Brain microvascular endothelial cell (primary cell): ENCODE measurements at regions not wholly inside any gene's neighbourhood (a gene's known extent, or its start where the extent isn't known, plus 50 kb on each side); places are given as distances from the start of the nearest gene placed in this dataset.

Source experiments
- DNase-seq: peaks from one replicate; pipeline ENCODE4 v3.0.0-alpha.2; 2020
- H3K27ac ChIP-seq: fragments of 250-450 bp; sonication (Bioruptor Pico); 2 replicates; pipeline ENCODE4 v1.5.1; 2020; ENCODE audit warnings: mild to moderate bottlenecking, moderate library complexity
- H3K27me3 ChIP-seq: fragments of 250-450 bp; sonication (Bioruptor Pico); replicated peaks from 2 replicates; pipeline ENCODE4 v1.5.1; 2020; ENCODE audit warnings: mild to moderate bottlenecking
- H3K36me3 ChIP-seq: fragments of 250-450 bp; sonication (Bioruptor Pico); replicated peaks from 2 replicates; pipeline ENCODE4 v1.5.1; 2020; ENCODE audit warnings: mild to moderate bottlenecking
- H3K4me3 ChIP-seq: 2 replicates; pipeline ENCODE4 v1.5.1; 2011; ENCODE audit warnings: low read depth, mild to moderate bottlenecking, control low read depth, low read length, moderate library complexity
- CTCF ChIP-seq: IDR thresholded peaks from 2 replicates; pipeline ENCODE4 v1.5.1; 2011; ENCODE audit warnings: low read depth, mild to moderate bottlenecking, moderate library complexity, low read length, control low read depth, inconsistent platforms; ENCODE audit errors: missing control alignments
- in situ Hi-C: cut with HindIII; loops from 2 replicates; pipeline ENCODE4 v1.10.0; 2017; ENCODE audit warnings: low sequenced_read_pairs, low pct_ligation_motif_present

DNA sequence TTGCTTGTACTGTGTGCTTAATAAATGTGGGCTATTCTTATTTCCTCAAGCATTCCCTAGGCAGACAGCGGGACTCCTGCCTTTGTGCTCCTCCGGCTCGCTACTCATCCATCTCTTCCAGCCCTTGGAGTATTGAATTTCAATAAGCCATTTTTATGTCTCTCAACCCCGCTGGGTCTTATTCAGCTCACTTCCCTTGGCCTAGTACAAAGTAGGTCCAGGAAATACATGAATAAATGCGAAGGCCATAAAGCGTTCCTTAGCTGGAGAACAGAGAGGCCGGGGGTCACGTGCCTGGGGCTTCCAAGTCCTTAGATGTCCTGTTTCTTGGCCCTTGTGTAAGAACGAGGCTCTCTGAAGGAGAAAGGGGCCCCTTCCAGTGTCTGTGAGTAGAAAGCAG is 236.7 kb upstream of the ASIC2 start:
- Histone ChIP-seq H3K27me3 (no peaks in the 10 kb centered on the region), H3K27ac (no peak overlapping the region), H3K36me3 (no peaks in the 10 kb centered on the region), H3K4me3 (no peak overlapping the region)
- DNase-seq, result no peak
- in situ Hi-C loops, result no loop called here
- no peak for TF ChIP-seq CTCF

DNA sequence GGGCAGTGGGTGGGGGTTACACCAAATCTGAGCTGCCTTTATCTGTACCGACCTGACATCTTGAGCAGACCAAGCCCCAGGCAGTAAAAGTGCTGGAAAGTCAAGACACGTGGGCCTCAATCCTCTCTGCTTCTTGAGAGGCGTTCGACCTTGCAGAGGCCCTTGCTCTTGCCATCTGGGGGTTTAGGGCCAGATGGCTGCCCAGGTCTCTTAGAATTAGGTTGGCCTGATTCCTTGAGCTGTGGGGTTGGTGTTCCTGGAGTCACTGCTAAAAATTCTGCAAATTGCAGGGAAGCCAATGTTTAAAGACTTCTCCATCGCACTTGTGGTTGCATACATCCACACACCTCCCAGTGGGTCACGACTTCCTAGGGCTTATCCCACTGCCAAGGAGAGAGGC is 238.2 kb upstream of the ASIC2 start:
- no peak for DNase-seq
- TF ChIP-seq CTCF, result no peak
- Histone ChIP-seq H3K27ac (no peak overlapping the region), H3K4me3 (no peak overlapping the region), H3K27me3 (no peaks in the 10 kb centered on the region), H3K36me3 (no peaks in the 10 kb centered on the region)
- in situ Hi-C loops, result no loop called here

- in situ Hi-C loops, result no loop called here
- no peak overlapping the region for H3K4me3 ChIP-seq
- no peak overlapping the region for H3K27ac ChIP-seq
These were observed 241.0 kb upstream of the ASIC2 start for GRCh38 chr17:33534087-33534486.

DNA sequence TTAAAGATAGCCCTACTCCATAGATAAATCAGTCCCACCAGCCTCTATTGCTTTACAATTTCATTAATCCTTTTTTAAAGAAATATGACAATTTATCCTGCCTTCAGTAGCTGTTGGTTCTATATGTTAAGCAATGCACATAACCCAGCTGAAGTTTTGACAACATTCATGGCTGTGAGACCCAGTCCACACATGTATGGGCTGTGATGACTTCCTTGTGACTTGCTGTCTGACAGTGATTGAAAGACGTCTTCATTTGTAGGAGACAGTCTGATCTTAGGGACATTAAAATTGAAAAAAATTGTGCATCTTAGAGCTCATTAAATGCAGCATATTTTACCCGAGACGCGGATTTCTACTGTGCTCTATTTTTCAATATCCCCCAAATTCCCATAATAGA is 252.0 kb upstream of the ASIC2 start:
- Histone ChIP-seq H3K36me3 (no peaks in the 10 kb centered on the region), H3K27ac (no peak overlapping the region), H3K27me3 (no peaks in the 10 kb centered on the region), H3K4me3 (no peak overlapping the region)
- TF ChIP-seq CTCF, result no peak
- DNase-seq, result no peak
- in situ Hi-C loops, result no loop called here

More at GRCh38 chr17:33534087-33534486, 241.0 kb upstream of the ASIC2 start:
- H3K36me3 ChIP-seq, result no peaks in the 10 kb centered on the region
- H3K27me3 ChIP-seq, result no peaks in the 10 kb centered on the region
- no peak for DNase-seq
- no peak for TF ChIP-seq CTCF

DNA sequence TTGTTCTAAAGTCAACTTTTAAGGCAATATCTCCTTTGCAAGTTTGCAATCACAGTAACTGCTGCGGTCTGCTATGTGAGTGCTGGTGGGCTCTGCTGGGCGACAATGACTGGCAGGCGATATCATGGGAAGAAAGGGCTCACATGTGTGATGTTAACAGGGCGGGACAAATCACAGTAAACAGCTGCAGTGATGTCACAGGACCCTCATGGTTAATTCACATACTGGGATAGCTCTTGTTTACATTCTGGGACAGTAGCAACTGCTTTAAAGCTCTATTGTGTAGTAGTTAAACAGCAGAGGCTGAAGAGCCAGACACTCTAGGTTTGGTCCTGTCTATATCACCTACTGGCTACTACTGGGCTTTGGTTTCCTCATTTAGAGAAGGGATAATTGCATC is 257.2 kb upstream of the ASIC2 start:
- no peak overlapping the region for H3K27ac ChIP-seq
- H3K27me3 ChIP-seq, result no peaks in the 10 kb centered on the region
- TF ChIP-seq CTCF, result no peak
- in situ Hi-C loops, result no loop called here
- no peak overlapping the region for H3K4me3 ChIP-seq
- DNase-seq, result no peak
- no peaks in the 10 kb centered on the region for H3K36me3 ChIP-seq

DNA sequence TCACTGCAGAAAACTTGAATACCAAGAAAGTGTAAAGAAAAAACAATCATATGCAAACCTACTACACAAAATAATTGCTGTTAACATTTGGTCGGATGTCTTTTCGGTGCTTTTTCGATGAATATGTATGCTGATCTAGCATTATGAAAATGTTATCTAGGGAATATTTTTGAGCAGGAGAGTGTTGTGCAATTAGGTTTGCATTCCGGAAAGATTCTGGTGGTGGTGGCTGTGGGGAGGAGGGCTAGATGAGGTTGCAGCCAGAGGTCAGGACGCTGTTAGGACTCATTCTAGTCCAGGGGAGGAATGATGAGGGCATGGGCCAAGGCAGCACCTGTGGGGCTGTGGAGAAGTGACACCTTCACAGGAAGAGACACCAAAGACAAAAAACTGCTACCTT is 258.0 kb upstream of the ASIC2 start:
- in situ Hi-C loops, result no loop called here
- Histone ChIP-seq H3K27me3 (no peaks in the 10 kb centered on the region), H3K36me3 (no peaks in the 10 kb centered on the region), H3K4me3 (no peak overlapping the region), H3K27ac (no peak overlapping the region)
- no peak for TF ChIP-seq CTCF
- DNase-seq, result no peak
